ENCODE measurements at regions not wholly inside any gene's neighbourhood (a gene's known extent, or its start where the extent isn't known, plus 50 kb on each side); places are given as distances from the start of the nearest gene placed in this dataset.

DNA sequence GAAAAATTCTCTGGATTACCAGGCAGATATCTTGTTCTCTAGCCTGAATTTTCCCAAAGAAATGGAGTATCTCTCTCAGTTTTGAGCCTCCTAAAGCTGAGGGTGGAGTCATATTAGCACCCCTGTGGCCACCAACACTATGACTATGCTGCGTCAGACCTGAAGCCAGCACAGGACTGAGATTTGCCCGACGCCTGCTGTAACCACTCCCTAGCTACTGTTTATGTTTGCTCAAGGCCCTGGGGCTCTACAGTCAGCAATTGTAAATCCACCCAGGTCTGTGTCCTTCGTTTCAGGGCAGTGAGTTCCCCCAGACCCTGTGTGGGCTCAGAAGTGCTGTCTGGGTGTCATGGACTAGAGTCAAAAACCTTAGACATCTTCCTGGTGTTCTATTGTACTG lies 61.4 kb downstream of the ZXDA start:
- Histone ChIP-seq H3K4me3 (no peak overlapping the region), H3K4me1 (no peaks in the 10 kb centered on the region), H3K27ac (no peak overlapping the region), H3K9me3 (no peaks in the 10 kb centered on the region), H3K36me3 (no peaks in the 10 kb centered on the region), H3K27me3 (no peaks in the 10 kb centered on the region)
- no peak for DNase-seq
- intact Hi-C loops (cut with DNase I; ENCODE audit: low total_unique reads) (no loop called here), in situ Hi-C loops (cut with MboI; ENCODE audit: low sequenced_read_pairs in 4 of 4) (no loop called here)
- no peak for ATAC-seq
- TF ChIP-seq POLR2A (IDR thresholded peaks at IDR 0.05), result no peak
- TF ChIP-seq, protein P1, sequence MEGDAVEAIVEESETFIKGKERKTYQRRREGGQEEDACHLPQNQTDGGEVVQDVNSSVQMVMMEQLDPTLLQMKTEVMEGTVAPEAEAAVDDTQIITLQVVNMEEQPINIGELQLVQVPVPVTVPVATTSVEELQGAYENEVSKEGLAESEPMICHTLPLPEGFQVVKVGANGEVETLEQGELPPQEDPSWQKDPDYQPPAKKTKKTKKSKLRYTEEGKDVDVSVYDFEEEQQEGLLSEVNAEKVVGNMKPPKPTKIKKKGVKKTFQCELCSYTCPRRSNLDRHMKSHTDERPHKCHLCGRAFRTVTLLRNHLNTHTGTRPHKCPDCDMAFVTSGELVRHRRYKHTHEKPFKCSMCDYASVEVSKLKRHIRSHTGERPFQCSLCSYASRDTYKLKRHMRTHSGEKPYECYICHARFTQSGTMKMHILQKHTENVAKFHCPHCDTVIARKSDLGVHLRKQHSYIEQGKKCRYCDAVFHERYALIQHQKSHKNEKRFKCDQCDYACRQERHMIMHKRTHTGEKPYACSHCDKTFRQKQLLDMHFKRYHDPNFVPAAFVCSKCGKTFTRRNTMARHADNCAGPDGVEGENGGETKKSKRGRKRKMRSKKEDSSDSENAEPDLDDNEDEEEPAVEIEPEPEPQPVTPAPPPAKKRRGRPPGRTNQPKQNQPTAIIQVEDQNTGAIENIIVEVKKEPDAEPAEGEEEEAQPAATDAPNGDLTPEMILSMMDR (IDR thresholded peaks at IDR 0.05 in 4 of 5, conservative IDR thresholded peaks at IDR 0.05 in 1 of 5), result no peak

DNA sequence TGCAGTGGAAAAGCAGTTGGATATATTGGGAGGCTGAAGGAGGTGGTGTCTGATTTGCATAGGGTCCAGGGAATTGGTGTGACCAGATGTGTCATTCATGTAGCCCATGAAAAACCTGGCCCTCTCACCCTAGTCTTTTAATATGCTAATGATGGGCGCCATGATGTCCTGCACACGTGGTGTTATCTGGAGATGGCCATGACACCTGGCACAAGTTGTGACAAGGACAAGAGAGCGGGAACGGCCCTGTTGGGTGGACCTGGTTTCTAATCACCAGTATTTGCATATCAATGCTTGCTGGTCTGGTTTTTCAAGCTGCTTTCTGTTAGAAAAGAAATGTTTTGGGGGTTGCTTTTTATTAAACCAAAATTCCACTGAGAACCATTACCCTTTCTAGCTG lies 87.4 kb downstream of the ZXDA start:
- in situ Hi-C loops (cut with MboI; ENCODE audit: low sequenced_read_pairs in 4 of 4), result loop anchor here in 3 of 4 donors (10.0 to 25.0 kb wide), 3 partner anchors 102 to 236 kb away; partner anchors contain the start of gene ZXDB (in 2 of the 3)

DNA sequence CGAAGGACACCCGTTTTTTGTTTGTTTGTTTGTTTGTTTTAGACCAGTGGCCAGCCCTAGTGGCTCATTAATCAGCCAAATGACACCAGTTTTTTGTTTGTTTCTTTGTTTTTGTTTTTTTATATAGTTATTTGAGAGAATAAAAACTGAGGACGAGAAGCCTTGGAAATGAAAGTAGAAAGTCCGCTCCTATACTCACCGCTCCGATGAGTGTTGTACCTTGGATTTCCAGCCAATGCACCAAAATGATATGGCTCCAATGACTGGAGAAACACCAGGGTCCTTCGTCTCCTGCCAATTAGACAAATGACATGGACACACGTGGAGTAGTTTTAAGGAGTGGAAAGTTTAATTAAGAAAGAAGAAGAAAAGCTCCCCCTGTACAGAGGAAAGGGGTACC lies 87.9 kb downstream of the ZXDA start:
- Histone ChIP-seq H3K4me3 (peak overlapping the region; percentile 44 to 48 (median 45)), H3K27ac (peak overlapping the region in 3 of 4 donors; percentile 26 to 34 (median 32)), H3K9me3 (no peaks in the 10 kb centered on the region), H3K4me1 (no peaks in the 10 kb centered on the region), H3K27me3 (no peaks in the 10 kb centered on the region), H3K36me3 (no peaks in the 10 kb centered on the region)
- ATAC-seq (no peak), DNase-seq (no peak)
- no peak for TF ChIP-seq POLR2A (IDR thresholded peaks at IDR 0.05)
- TF ChIP-seq, protein P1 (IDR thresholded peaks at IDR 0.05 in 4 of 5, conservative IDR thresholded peaks at IDR 0.05 in 1 of 5), result no peak
- in situ Hi-C loops (cut with MboI; ENCODE audit: low sequenced_read_pairs in 4 of 4), result loop anchor here in 3 of 4 donors (10.0 to 25.0 kb wide), 3 partner anchors 102 to 235 kb away; partner anchors contain the start of gene ZXDB (in 2 of the 3)
- intact Hi-C loops (cut with DNase I; ENCODE audit: low total_unique reads), result loop anchor here (2.0 to 10.0 kb wide), 4 partner anchors 96 to 1038 kb away; no protein-coding TSS in a partner anchor

More for the DNA sequence above, 87.4 kb downstream of the ZXDA start:
- Histone ChIP-seq H3K4me1 (no peaks in the 10 kb centered on the region), H3K9me3 (no peaks in the 10 kb centered on the region), H3K27me3 (no peaks in the 10 kb centered on the region), H3K4me3 (peak overlapping the region in 3 of 4 donors; percentile 44 to 48 (median 46)), H3K27ac (no peak overlapping the region), H3K36me3 (no peaks in the 10 kb centered on the region)
- ATAC-seq (no peak), DNase-seq (no peak)
- no peak for TF ChIP-seq POLR2A (IDR thresholded peaks at IDR 0.05)
- TF ChIP-seq, protein P1 (IDR thresholded peaks at IDR 0.05 in 4 of 5, conservative IDR thresholded peaks at IDR 0.05 in 1 of 5), result no peak
- intact Hi-C loops (cut with DNase I; ENCODE audit: low total_unique reads), result loop anchor here (2.0 to 10.0 kb wide), 4 partner anchors 96 to 1038 kb away; no protein-coding TSS in a partner anchor

DNA sequence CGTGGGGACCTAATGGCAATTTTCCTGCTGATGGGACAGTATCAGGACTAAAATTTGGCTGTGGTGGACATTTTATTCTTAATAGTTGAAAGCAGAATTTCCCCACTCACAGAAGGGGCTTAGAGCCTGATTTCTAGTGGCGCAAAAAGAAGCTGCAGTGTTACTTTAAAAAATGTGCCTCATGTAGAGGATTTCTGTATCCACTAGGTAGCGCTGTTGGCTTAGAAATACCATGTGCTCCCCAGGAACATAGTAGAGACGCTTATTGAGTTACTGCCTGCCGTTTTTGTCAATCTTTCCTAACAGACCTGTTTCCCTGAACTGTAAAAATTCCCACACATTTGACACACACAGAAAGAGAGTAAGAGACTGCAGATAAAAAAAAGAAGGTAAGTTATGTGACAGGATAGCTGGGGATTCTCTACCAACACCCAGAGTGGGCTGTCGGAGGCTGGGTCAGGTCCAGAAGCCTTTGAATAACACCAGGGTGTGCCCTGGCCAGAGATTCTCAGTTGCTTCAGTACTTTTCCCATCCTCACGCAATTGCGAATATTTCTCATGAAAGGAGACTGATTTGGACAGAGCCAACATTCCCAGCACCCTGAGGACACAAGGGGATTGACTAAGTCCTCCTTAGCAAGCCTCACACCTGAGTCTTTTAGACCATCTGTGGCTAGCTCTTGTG lies 88.4 kb downstream of the ZXDA start:
- peak overlapping the region in 3 of 4 donors; percentile 26 to 34 (median 32) for H3K27ac ChIP-seq
- ATAC-seq (peak; percentile 86 to 96), DNase-seq (peak; percentile 12)
- peaks cover 0 to under 1% (median 0%) of the 10 kb centered on the region in 3 donors for H3K27me3 ChIP-seq
- H3K4me1 ChIP-seq, result no peaks in the 10 kb centered on the region
- no peaks in the 10 kb centered on the region for H3K36me3 ChIP-seq
- H3K4me3 ChIP-seq, result peak overlapping the region; percentile 44 to 48 (median 45)
- H3K9me3 ChIP-seq, result no peaks in the 10 kb centered on the region
- in situ Hi-C loops (cut with MboI; ENCODE audit: low sequenced_read_pairs in 4 of 4), result loop anchor here in 3 of 4 donors (10.0 to 25.0 kb wide), 3 partner anchors 103 to 235 kb away; partner anchors contain the start of gene ZXDB (in 2 of the 3)
- intact Hi-C loops (cut with DNase I; ENCODE audit: low total_unique reads), result loop anchor here (2.0 to 10.0 kb wide), 6 partner anchors 97 to 1037 kb away; no protein-coding TSS in a partner anchor
- TF ChIP-seq, protein P1 (IDR thresholded peaks at IDR 0.05 in 4 of 5, conservative IDR thresholded peaks at IDR 0.05 in 1 of 5), result peak; percentile 65 to 74 (median 69)
- TF ChIP-seq POLR2A (IDR thresholded peaks at IDR 0.05), result no peak
